ENCODE measurements at regions not wholly inside any gene's neighbourhood (a gene's known extent, or its start where the extent isn't known, plus 50 kb on each side); places are given as distances from the start of the nearest gene placed in this dataset.

- no peak for TF ChIP-seq CTCF (IDR thresholded peaks at IDR 0.05)
- no peak for TF ChIP-seq POLR2A (IDR thresholded peaks at IDR 0.05)
Measured at GRCh38 chr2:209321581-209321980, 102.3 kb upstream of the MAP2 start.

Measured in Peyer's patch (tissue), 4 donors.